Vagina (tissue), 2 donors: ENCODE measurements at regions not wholly inside any gene's neighbourhood (a gene's known extent, or its start where the extent isn't known, plus 50 kb on each side); places are given as distances from the start of the nearest gene placed in this dataset.

Experiments
- POLR2A ChIP-seq, 2 donors: fragments of 450-650 bp; IDR thresholded peaks; one replicate each; pipeline ENCODE4 v1.6.1; 2017; ENCODE audit warnings: antibody characterized with exemption in 2 of 2, mild to moderate bottlenecking in 2 of 2, moderate library complexity in 2 of 2
- POLR2AphosphoS5 ChIP-seq, 2 donors: sonication (generic); formaldehyde crosslinking; IDR thresholded peaks; one replicate each; pipeline ENCODE4 v1.9.0; 2017; ENCODE audit warnings: antibody characterized with exemption in 2 of 2, mild to moderate bottlenecking in 2 of 2, low read depth in 1 of 2; ENCODE audit not compliant: insufficient read depth in 1 of 2
- TF ChIP-seq, protein P1 (sequence below), 3 experiments: fragments of 450-650 bp in 2 of 3; fragments of 200-600 bp in 1 of 3; sonication (generic) in 1 of 3; IDR thresholded peaks; one replicate each; pipeline ENCODE4 v1.5.1; 2017 to 2019; ENCODE audit warnings: antibody characterized with exemption in 3 of 3, mild to moderate bottlenecking in 2 of 3, moderate library complexity in 2 of 3

- TF ChIP-seq, protein P1, sequence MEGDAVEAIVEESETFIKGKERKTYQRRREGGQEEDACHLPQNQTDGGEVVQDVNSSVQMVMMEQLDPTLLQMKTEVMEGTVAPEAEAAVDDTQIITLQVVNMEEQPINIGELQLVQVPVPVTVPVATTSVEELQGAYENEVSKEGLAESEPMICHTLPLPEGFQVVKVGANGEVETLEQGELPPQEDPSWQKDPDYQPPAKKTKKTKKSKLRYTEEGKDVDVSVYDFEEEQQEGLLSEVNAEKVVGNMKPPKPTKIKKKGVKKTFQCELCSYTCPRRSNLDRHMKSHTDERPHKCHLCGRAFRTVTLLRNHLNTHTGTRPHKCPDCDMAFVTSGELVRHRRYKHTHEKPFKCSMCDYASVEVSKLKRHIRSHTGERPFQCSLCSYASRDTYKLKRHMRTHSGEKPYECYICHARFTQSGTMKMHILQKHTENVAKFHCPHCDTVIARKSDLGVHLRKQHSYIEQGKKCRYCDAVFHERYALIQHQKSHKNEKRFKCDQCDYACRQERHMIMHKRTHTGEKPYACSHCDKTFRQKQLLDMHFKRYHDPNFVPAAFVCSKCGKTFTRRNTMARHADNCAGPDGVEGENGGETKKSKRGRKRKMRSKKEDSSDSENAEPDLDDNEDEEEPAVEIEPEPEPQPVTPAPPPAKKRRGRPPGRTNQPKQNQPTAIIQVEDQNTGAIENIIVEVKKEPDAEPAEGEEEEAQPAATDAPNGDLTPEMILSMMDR (IDR thresholded peaks at IDR 0.05), result peak; percentile 22 to 59 (median 24)
- TF ChIP-seq POLR2A (IDR thresholded peaks at IDR 0.05) (no peak), POLR2AphosphoS5 (IDR thresholded peaks at IDR 0.05; ENCODE audit: insufficient read depth in 1 of 2, low read depth in 1 of 2) (no peak)
Measured at GRCh38 chr14:103281496-103282231, 52.4 kb upstream of the EIF5 start.
